ENCODE measurements at regions not wholly inside any gene's neighbourhood (a gene's known extent, or its start where the extent isn't known, plus 50 kb on each side); places are given as distances from the start of the nearest gene placed in this dataset.

DNA sequence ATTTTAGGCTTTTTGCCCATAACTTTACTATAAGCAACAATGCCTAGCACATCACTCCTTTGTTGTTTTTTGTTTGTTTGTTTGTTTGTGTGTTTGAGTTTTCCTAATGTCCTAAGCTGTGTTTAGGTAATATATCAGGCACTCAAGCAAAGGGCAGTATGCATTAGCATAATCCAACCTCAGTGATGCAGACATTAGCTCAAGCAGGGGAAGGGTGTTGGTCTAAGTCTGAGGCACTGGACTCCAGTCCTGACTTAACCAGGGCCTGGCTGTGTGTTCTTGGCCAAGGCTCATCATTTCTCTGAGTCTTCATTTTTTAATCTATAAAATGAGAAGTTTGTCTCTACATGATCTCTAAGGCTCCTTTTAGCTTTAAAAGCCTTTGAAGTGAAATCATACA is 65.9 kb upstream of the RFC3 start:
- no peak for DNase-seq

DNA sequence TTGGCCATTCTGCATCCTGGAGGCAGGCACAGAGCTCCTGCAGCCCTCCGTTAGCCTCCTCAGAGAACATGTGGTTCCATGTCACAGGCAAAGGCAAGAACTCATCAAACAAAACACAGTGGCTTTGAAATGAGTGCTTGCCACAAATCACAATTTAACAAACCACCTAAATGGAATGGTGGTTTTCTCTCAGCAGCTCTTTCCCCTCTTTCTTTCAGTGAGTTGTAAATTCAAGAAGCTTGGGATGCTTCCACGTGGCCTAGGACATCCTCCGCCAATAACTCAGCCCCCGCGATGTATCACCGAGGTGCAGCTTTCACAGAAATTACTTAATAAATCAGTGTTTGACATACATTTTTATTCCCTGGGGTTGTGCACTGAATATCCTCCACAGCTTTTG is 65.4 kb upstream of the RFC3 start:
- DNase-seq, result no peak

DNA sequence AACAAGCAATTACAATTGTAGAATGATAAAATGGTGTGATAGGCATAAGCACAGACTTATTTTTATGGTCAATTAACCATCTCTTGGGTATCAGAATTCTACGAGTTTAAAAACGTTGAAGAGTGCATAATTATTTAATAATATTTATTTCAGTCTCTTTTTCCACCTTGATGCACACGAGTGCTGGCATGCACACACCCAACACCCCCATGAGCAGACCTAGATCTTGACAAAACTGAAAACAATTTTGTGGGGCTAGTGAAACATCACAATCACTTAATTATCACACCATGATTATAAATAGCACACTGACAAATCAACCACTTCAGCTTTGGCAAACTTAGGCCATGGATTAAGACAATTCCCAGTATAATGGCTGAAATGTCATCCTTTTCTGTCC is 61.0 kb upstream of the RFC3 start:
- no peak for DNase-seq

DNA sequence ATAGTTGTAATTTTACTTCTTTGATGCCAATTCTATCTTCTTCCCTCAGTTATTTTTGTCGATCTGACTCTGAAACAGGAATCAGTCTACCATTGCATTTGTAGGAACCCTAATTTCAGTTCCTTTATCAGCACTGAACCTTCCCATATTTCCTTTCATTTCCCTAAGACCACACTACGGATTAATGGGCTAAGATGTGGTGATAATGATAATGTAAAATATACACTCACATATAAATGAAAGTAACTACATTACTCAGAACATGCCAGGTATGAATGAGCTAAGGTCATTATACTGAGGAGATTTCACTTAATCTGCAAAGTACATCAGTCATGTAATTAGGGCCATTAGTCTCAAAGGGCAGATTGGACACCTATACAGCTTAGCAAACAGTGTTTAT is 60.2 kb upstream of the RFC3 start:
- no peak for DNase-seq

DNA sequence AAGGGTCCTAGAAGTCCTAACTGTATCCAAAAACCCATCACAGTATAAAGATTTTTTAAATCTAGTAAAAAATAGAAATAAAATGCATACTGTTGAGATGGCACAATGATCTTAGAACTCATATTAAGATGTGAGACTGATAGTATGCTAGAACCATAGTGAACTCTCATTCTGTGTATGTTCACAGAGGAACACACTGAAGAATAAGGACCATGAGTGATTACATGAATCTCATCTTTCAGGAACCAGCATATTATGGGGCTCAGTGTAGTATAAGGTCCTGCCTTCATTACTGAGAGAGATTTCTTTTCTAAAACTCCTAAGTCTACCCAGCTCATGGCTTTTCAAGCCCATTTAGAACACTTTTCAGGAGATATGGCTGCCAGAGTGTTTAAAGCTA is 59.8 kb upstream of the RFC3 start:
- no peak for DNase-seq

DNA sequence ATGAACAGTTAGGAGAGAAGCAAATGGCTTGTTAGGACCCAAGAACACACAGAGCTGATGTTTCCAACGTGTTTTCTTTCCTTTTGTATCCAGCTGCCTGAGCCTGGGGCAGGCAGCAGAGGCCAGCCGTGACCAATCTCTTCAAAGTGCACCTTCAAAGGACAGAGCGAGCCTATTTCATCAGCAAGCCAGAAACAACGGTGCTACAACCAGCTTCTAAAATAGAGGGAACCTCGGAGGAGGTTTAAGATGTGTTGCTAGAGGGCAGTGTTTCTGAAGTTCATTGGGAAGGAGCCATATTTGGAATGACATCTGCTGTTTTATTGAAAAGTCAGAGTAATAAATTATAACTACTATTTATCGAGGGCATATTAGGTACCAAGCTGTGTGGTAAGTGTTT is 56.2 kb upstream of the RFC3 start:
- DNase-seq, result peak in 1 of 14 donors; percentile 1

DNA sequence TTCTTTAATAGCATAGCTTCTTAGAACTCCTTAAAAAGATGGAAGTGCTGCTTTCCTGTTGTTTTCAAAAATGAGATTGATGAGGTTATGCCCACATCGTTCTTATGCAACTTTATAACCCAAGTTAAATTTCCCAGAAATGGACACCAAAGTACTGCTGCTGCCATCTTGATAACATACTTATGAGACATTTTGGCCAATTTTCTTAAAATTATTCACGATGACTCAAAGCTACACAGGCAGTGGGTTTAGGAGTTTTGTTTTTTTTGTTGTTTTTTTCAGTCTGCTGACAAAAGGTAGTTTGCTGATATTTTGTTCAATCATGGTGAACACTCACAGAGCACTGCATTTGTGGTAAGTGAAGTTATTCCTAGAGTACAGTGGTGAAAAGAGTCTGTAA is 54.9 kb upstream of the RFC3 start:
- no peak for DNase-seq

DNA sequence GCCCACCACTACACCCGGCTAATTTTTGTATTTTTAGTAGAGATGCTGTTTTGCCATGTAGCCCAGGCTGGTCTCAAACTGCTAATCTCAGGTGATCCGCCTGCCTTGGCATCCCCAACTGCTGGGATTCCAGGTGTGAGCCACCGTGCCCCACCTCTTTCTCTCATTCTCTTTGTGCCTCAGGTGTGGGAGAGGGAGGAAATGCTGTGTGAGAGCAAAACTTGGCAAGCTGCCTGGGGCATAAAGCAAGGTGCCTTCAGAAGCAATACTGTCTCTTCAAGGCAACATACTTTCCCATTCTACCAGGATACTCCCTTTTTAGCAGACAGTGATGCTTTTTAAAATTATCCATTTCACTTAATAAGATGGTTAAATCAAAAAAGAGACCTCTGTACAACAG is 53.2 kb upstream of the RFC3 start:
- DNase-seq, result no peak

DNA sequence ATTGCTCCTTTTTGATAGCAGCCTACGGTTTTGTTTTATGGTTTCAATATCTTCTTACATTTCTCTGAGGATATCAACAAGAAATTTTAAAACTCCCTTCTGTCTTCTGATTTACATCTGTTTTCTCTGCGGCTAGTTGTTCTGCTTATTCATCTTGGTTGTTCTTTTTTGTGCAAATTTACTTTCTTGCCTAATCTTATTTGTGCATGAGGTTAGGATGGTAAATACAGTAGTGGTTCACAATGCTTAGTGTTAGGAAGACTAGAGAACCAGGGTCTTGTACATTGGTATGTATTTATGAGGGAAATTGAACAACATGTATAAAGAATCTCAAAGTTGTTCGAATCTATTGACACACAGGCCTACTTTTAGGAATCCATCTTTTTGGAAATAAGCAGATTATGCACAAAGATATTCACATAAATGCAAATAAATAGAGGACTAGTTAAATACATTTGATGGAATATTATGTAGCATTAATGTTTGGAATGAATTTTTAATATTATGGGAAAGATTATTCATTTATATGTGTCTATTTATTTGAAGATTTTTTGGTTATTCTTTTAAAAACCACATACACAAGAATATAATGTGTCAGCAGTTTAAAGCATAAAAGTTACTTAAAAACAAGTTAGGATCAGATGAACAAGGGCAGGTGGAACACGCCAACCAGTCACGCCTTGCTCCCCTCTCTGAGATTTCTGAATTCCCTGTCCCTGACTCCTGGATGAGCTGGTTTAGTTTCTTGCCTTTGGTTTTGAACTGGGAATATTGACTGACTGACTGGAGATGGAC is 51.4 kb upstream of the RFC3 start:
- DNase-seq, result no peak

DNA sequence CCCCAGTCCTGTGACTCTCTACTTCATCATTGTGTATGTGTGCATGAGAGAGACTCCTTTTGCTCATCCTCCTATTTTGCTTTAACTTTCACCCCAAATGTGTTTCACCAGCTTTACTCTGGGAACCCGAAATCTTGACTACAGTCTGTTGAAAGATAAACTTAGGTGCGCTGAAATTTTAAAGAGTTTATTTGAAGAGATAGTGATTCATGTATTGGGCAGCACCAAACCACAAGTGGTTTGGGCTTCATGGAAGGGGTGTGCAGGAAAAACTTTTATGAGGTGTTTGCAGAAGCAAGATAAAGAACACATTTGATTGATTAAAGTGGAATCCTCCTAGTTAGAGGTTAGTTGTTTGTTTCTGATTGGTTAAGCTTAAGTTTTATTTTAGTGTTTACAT is 50.8 kb upstream of the RFC3 start:
- no peak for DNase-seq
